GM21447 (cell line): ENCODE measurements at regions not wholly inside any gene's neighbourhood (a gene's known extent, or its start where the extent isn't known, plus 50 kb on each side); places are given as distances from the start of the nearest gene placed in this dataset.

Experiments used
- ATAC-seq: cut with Tn5 transposase; IDR thresholded peaks from one replicate; pipeline ENCODE4 v1.9.1; 2021; ENCODE audit not compliant: unreplicated experiment

- no peak for ATAC-seq
Measured at GRCh38 chr2:133717497-133717896, 149.2 kb upstream of the NCKAP5 start.

GRCh38 chr2:133718688-133719201, 150.5 kb upstream of the NCKAP5 start:
- no peak for ATAC-seq

DNA sequence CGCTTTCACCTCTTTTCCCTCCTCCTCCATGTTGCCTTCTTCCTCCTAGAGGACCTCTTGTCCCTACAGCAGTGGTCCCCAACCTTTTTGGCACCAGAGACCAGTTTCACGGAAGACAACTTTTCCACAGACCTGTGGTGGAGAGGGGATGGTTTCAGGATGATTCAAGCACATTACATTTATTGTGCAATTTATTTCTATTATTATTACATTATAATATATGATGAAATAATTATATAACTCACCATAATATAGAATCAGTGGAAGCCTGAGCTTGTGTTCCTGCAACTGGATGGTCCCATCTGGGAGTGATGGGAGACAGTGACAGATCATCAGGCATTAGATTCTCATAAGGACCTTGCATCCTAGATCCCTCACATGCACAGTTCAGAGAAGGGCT, 152.2 kb upstream of the NCKAP5 start:
- no peak for ATAC-seq

GRCh38 chr2:133721118-133721517, 152.9 kb upstream of the NCKAP5 start:
- no peak for ATAC-seq

GRCh38 chr2:133723133-133723532, 154.9 kb upstream of the NCKAP5 start:
- ATAC-seq = no peak

DNA sequence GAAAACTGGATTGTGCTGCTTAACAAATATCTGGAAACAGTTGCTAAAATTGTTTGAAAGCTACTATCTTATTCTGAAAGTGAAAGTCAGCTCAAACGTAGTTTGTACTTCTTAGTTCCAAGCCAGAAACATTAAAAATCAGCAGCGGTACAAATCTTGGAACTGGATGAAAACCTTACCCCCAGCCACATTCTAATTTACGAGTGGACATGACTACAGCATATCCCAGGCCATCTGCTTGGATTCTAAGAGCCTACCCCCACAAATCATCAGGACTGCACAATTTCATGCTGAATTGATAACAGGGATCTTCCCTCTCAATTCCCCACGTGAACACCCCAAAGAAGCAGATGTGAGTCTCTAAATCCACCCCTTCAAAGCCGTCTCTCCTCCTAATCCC, 158.7 kb upstream of the NCKAP5 start:
- ATAC-seq = no peak

GRCh38 chr2:133732059-133732458, 163.8 kb upstream of the NCKAP5 start:
- ATAC-seq = no peak

GRCh38 chr2:133732982-133733900, 165.0 kb upstream of the NCKAP5 start:
- ATAC-seq = no peak

GRCh38 chr2:133733901-133734255, 165.6 kb upstream of the NCKAP5 start:
- ATAC-seq = no peak

DNA sequence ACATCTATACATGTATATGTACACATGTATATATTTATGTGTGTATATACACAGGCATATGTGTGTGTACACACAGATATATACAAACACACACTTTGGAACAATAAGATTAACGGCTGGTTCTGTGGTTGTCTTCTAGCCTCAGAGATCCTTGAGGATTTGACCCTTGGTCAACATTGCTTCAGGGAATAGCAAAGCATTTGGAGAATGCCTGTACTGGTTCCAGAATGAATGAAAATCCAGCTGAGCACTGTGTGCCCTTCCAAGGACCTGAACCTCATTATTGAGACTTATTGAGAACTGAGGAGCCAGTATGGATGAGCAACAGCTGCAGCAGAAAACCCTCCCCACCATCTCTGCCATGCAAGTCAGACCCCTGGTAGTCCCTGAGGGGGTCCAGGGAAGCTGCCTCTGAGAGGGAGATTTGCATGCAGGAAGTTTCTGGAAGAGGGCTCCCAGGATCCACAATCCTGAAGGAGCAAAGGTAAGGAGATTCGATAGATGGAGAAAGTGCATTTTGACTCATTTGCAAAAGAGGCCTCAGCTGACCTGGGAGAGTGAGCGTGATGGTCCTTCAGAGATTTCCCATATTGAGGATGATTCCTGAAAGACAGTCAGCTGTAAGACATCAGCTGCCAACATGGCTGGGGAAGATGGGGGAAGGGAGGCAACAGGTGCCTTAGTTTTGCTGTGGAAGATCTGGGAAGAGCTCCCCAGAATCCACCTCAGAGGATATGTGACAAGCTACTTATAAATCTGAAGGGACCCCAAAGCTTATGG, 166.6 kb upstream of the NCKAP5 start:
- ATAC-seq = no peak

GRCh38 chr2:133736674-133737073, 168.4 kb upstream of the NCKAP5 start:
- ATAC-seq = no peak

DNA sequence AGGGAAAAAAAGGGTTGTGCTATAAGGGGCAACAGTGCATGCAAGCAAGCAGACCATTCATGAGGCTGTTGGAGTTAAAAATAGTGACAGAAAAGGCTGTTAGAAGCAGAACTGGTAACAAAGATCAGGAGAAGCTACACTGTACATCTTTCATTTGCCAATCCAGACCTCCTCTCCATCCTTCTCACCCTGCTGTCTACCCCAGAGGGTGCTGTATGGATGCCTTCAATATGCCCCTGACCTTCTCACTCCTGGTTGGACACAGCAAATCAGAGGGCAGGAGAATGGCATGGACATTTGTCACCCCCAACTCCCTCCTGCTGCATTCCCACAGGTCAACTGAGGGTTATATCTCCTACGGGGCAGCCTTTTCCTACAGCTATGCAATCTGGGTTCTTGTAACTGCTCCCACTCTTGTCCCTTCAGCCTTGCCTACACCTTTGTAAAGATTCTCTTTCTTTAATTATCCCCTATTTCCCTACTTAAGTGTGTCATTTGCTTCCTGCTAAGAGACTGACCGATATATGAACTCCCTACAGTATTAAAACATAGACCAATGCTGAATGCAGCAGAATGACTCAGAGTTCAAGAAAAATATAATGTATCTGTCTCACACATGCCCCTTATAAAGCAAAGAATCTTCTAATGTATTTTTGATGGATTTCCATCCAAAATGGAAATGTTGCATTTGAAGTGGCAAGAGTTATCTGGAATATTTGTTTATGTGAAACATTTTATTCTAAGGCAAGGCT, 169.2 kb upstream of the NCKAP5 start:
- no peak for ATAC-seq

GRCh38 chr2:133739039-133739438, 170.8 kb upstream of the NCKAP5 start:
- ATAC-seq = no peak

GRCh38 chr2:133740500-133740899, 172.2 kb upstream of the NCKAP5 start:
- ATAC-seq = no peak

GRCh38 chr2:133748007-133748700, 179.9 kb upstream of the NCKAP5 start:
- ATAC-seq = no peak

DNA sequence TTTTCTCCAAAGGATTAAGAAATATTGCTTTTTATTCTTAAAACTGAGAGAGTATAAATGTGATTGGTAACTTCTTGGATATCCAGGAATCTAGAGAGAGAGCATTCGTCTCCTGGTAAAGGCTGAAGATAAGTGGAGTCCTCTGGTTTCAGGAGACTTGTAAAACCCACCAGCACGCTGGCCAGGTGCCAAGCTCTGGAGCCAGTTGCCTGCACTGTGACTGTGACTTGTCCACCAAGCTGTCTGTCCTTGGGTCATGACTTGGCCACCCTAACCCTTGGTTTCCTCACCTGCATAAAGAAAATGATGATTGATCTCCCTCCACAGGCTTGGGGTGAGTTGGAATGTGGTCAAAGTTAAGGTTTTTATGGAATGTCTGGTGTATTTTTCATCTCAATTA, 185.4 kb upstream of the NCKAP5 start:
- no peak for ATAC-seq

GRCh38 chr2:133755480-133756300, 187.4 kb upstream of the NCKAP5 start:
- no peak for ATAC-seq

- ATAC-seq = no peak
Measured at GRCh38 chr2:133756833-133757232, 188.6 kb upstream of the NCKAP5 start.

GRCh38 chr2:133760376-133760775, 192.1 kb upstream of the NCKAP5 start:
- no peak for ATAC-seq

- ATAC-seq = no peak
Measured at GRCh38 chr2:133765658-133766057, 197.4 kb upstream of the NCKAP5 start.
